Fibroblast of lung (primary cell): ENCODE measurements at regions not wholly inside any gene's neighbourhood (a gene's known extent, or its start where the extent isn't known, plus 50 kb on each side); places are given as distances from the start of the nearest gene placed in this dataset.

Experiments
- DNase-seq, 2 donors: peaks; one replicate each; pipeline versions ENCODE4 v3.0.0 to v3.0.0-alpha.2; 2010; ENCODE audit warnings: low read depth in 2 of 2
- H2AFZ ChIP-seq: 2 replicates; pipeline ENCODE4 v1.5.1; 2012; ENCODE audit warnings: low read length, control low read depth, inconsistent platforms
- H3K27ac ChIP-seq: 2 replicates; pipeline ENCODE4 v1.5.1; 2011; ENCODE audit warnings: low read length, control low read depth; ENCODE audit not compliant: insufficient read depth
- H3K27me3 ChIP-seq: 2 replicates; pipeline ENCODE4 v1.5.1; 2011; ENCODE audit warnings: mild to moderate bottlenecking, low read length; ENCODE audit not compliant: control insufficient read depth, insufficient read depth
- H3K36me3 ChIP-seq: 2 replicates; pipeline ENCODE4 v1.5.1; 2011; ENCODE audit warnings: low read length; ENCODE audit not compliant: control insufficient read depth, insufficient read depth
- H3K4me1 ChIP-seq: 2 replicates; pipeline ENCODE4 v1.5.1; 2011; ENCODE audit warnings: low read length; ENCODE audit not compliant: control insufficient read depth, insufficient read depth; ENCODE audit errors: extremely low read depth
- H3K4me2 ChIP-seq: 2 replicates; pipeline ENCODE4 v1.5.1; 2011; ENCODE audit warnings: low read length, control low read depth; ENCODE audit not compliant: insufficient read depth; ENCODE audit errors: extremely low read depth
- H3K4me3 ChIP-seq, 4 experiments: fragments of 200-600 bp in 1 of 4; sonication (generic) in 1 of 4; replicated peaks in 1 of 4; 2 replicates each; pipeline ENCODE4 v1.5.1; 2011 to 2016; ENCODE audit warnings: low read length in 4 of 4, low read depth in 3 of 4, mild to moderate bottlenecking in 3 of 4, control low read depth in 2 of 4, inconsistent platforms in 1 of 4, mixed read lengths in 1 of 4; ENCODE audit not compliant: insufficient read depth in 1 of 4; ENCODE audit errors: control extremely low read depth in 1 of 4
- H3K79me2 ChIP-seq: 2 replicates; pipeline ENCODE4 v1.5.1; 2012; ENCODE audit warnings: mild to moderate bottlenecking, low read length, inconsistent platforms; ENCODE audit not compliant: control insufficient read depth, insufficient read depth
- H3K9ac ChIP-seq: 2 replicates; pipeline ENCODE4 v1.5.1; 2011; ENCODE audit warnings: mild to moderate bottlenecking, low read length, control low read depth; ENCODE audit not compliant: insufficient read depth
- H3K9me3 ChIP-seq: 2 replicates; pipeline ENCODE4 v1.5.1; 2012; ENCODE audit warnings: low read depth, low read length; ENCODE audit not compliant: control insufficient read depth, insufficient read depth
- H4K20me1 ChIP-seq: 2 replicates; pipeline ENCODE4 v1.5.1; 2011; ENCODE audit warnings: low read length; ENCODE audit not compliant: control insufficient read depth, insufficient read depth; ENCODE audit errors: extremely low read depth
- CTCF ChIP-seq, 2 donors: IDR thresholded peaks in 1 of 2; conservative IDR thresholded peaks in 1 of 2; 1 replicate in 1 of 2; 2 replicates in 1 of 2; pipeline ENCODE4 v1.5.1; 2011 to 2012; ENCODE audit warnings: low read length in 2 of 2, control low read depth in 1 of 2, inconsistent platforms in 1 of 2, low read depth in 1 of 2, mild to moderate bottlenecking in 1 of 2
- EZH2 ChIP-seq: IDR thresholded peaks from 2 replicates; pipeline ENCODE4 v1.5.1; 2012; ENCODE audit warnings: low read length, control low read depth, mild to moderate bottlenecking; ENCODE audit errors: missing control alignments

DNA sequence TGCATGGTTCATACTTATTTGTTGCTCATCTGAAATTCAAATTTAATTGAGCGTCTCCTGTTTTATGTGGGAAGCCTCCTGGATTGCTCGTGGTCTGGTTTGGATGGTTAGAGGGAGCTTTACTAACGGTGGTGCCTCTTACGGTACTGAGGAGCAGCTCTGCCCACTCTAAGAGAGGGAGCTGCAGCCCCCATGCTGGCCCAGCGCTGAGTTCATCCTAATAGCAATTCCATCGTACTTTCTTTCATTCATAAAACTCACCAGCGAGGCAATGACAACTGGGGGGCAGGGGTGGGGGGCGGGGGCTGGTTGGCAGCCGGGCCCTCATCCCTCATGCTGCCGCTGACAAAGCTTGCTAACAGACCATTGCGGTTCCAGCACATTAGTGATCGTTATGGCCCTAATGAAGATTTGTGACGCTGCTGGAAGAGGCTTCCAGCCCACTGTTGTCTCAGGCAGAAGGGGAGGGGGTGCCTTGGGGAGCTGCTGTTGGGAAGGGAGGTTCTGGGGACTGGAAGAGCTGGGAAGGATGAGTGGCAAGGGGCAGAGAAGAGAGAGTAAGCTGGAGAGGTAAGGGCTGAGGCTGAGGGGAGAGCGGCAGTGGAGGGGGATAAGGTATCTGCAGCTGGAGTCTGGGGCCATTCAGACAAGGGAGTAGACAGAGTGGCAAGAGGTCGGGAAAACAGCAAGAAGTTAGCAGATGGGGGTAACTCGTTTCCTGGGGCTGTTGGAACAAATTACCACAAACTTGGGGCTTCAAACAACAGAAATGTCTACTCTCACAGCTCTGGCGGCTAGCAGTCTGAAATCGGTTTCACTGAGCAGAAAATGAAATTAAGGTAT is 238.1 kb downstream of the LPIN1 start:
- Histone ChIP-seq H3K9ac (no peak overlapping the region), H3K36me3 (no peaks in the 10 kb centered on the region), H3K27ac (no peak overlapping the region), H3K79me2 (no peaks in the 10 kb centered on the region), H3K27me3 (no peaks in the 10 kb centered on the region), H4K20me1 (no peaks in the 10 kb centered on the region), H3K9me3 (no peaks in the 10 kb centered on the region), H2AFZ (no peak overlapping the region), H3K4me1 (no peaks in the 10 kb centered on the region), H3K4me3 (no peak overlapping the region), H3K4me2 (no peak overlapping the region)
- TF ChIP-seq CTCF (conservative IDR thresholded peaks at IDR 0.05 in 1 of 2, IDR thresholded peaks at IDR 0.05 in 1 of 2; ENCODE audit: low read depth in 1 of 2, low read length in 2 of 2) (no peak), EZH2 (no peak)
- no peak for DNase-seq

GRCh38 chr2:11985817-11986566 is 239.6 kb downstream of the LPIN1 start:
- Histone ChIP-seq H2AFZ (no peak overlapping the region), H3K79me2 (no peaks in the 10 kb centered on the region), H3K9ac (no peak overlapping the region), H3K27ac (no peak overlapping the region), H3K27me3 (no peaks in the 10 kb centered on the region), H3K4me1 (no peaks in the 10 kb centered on the region), H4K20me1 (no peaks in the 10 kb centered on the region), H3K9me3 (no peaks in the 10 kb centered on the region), H3K4me2 (no peak overlapping the region), H3K4me3 (no peak overlapping the region), H3K36me3 (no peaks in the 10 kb centered on the region)
- no peak for DNase-seq
- TF ChIP-seq EZH2 = no peak

GRCh38 chr2:11987151-11987550 is 240.7 kb downstream of the LPIN1 start:
- no peak overlapping the region for H3K9ac ChIP-seq
- no peaks in the 10 kb centered on the region for H3K27me3 ChIP-seq

More at GRCh38 chr2:11987151-11987550, 240.7 kb downstream of the LPIN1 start:
- Histone ChIP-seq H3K36me3 (no peaks in the 10 kb centered on the region), H3K79me2 (no peaks in the 10 kb centered on the region), H3K27ac (no peak overlapping the region), H3K4me2 (no peak overlapping the region), H3K4me3 (no peak overlapping the region), H2AFZ (no peak overlapping the region), H3K9me3 (no peaks in the 10 kb centered on the region), H4K20me1 (no peaks in the 10 kb centered on the region), H3K4me1 (no peaks in the 10 kb centered on the region)
- no peak for DNase-seq
- TF ChIP-seq CTCF (conservative IDR thresholded peaks at IDR 0.05 in 1 of 2, IDR thresholded peaks at IDR 0.05 in 1 of 2; ENCODE audit: low read depth in 1 of 2, low read length in 2 of 2) (no peak), EZH2 (no peak)
